ENCODE measurements at regions not wholly inside any gene's neighbourhood (a gene's known extent, or its start where the extent isn't known, plus 50 kb on each side); places are given as distances from the start of the nearest gene placed in this dataset.

DNA sequence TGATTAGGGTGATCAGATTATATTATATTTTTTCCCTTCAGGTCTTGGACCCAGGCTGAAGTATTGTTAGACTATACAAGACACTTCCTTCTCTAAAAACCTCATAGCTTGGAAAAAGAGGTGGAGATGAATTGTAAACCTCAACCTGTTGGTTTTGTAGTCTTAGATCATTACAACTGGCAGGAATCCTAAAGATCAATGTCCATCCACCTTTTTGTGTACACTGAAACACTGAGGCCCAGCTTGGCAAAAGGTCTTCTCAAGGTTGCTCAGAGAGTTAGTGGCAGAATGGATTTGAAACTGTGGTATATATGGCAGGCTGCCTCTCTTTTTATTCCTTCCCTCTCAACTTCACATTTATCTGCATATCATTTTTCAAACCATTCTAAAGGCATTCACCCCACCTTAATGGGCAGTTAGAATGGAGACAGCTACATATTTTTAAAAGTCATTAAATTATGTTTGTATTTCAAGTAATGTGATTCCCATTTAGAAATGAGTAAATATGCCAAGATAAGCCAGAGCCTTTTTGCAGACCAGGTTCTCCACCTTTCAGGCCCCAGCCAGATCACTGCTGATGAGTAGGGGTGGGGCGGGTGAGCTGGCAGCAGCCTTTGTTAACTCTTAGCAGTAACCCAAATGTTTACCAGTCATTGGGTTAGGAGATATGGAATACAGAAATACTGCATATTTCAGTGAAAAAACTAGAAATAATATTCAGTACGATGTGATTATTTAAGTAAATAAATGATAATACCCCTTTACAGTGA, 243.2 kb upstream of the F9 start:
- no peak for DNase-seq

DNA sequence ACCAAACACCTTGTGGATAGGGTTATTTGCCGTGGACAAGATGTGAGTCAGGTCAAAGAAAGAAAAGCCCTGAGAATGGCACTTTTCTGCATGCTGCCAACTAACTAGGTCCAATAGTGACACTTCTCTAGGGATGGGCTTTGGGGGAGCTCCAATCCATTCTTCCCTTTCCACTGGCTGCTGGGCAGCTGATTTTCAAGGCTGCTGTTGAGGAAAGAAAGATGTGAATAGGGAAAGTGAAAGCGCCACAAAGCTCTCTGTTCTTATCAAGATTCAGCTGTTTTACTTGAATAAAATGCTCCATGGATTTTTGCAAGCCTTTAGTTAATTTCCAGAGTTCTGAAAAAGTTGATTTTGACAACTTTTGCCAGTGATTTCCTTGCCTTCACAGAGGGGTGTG, 244.2 kb upstream of the F9 start:
- DNase-seq, result no peak

DNA sequence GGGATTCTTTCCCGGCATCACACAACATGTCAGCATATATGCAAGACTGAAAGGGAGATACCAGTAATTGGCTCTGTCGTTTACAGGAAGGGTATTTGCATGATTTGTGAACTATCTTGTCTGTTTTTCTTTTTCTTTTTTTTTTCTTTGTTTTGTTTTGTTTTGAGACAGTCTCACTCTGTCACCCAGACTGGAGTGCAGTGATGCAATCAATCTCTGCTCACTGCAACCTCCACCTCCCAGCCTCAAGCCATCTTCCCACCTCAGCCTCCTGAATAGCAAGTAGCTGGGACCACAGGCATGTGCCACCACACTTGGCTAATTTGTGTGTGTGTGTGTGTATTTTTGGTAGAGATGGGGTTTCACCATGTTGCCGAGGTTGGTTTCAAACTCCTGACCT, 262.7 kb upstream of the F9 start:
- DNase-seq, result no peak

DNA sequence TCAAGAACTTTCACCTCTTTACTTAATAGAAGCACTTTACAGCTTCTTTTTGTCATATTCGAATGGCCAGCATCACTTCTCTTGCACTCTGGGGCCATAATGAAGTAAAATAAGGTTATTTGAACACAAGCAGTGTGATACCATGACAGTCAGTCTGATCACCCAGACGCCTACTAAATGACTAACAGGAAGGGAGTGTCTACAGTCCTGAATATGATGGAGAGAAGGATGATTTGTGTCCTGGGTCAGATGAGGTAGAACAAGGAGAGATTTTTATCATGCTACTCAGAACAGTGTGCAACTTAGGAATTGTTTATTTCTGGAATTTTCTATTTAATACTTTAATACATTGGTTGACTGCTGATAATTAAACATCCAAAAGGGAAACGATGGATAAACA, 284.2 kb upstream of the F9 start:
- no peak for DNase-seq

DNA sequence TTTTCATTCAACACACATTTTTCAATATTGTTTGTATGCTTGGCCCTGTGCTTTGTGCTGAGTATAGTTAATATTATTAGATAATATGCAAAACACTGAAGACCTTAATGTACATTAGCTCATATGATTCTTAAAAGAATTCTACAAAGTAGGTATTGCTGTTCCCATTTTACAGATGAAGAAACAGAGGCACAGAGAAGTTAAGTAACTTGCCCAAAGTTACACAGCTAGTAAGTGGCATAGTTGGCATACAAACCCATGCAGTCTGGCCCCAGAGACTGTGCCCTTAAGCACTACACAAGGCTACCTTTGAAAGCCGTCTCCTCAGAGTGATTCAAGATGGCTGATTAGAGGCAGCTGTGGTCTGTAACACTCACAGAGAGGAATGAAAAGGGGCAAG, 293.4 kb upstream of the F9 start:
- no peak for DNase-seq

DNA sequence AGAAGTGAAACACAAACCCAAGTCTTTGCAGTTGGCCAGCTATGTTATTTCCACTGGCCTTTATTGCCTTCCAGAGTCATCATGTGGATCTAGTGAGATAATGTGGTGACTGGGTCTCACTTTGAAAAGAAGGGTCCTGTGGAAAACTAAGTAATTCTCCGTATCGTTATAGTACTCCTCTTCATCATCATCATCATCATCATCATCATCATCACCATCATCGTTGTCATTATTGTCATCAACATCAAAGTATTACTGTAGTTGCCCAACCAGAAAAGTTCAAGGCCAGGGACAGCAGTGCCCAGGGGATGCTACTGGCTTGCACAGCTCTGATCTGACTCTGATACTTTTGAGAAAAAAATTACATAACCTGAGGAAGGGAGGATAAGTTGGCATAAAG, 295.6 kb upstream of the F9 start:
- DNase-seq, result no peak

DNA sequence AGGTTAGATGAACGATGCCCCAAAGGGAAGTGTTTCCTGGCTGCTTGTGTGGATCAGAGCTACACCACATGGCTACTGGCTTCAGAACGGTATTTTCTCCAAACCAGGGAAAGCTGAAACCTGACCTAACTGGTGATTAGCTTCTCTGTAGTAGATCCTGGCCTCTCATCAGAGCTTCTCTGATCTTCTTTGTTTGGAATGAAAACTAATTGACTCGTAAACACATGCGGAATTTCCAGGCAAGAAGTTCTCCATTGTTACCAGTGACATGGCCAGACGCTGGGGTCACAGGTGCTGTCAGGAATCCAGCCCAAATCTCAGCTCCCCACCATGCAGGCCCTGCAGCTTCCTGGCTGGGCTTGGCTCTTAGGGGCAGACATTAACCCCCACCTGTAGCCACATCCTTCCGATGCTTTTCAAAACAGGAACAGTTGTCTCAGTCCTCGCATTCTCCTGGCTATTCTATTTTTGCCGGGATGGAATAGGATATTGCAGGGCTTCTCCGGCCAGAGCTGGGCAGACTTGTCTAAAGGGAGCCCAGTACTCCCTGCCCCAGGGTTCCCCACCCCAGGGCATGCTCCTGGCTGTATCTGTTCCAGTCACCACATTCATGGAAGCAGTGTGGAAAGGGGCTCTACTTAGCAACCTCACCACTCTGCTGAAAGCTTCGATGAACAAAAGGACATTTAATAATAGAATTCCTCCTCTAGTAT, 305.4 kb upstream of the F9 start:
- no peak for DNase-seq

DNA sequence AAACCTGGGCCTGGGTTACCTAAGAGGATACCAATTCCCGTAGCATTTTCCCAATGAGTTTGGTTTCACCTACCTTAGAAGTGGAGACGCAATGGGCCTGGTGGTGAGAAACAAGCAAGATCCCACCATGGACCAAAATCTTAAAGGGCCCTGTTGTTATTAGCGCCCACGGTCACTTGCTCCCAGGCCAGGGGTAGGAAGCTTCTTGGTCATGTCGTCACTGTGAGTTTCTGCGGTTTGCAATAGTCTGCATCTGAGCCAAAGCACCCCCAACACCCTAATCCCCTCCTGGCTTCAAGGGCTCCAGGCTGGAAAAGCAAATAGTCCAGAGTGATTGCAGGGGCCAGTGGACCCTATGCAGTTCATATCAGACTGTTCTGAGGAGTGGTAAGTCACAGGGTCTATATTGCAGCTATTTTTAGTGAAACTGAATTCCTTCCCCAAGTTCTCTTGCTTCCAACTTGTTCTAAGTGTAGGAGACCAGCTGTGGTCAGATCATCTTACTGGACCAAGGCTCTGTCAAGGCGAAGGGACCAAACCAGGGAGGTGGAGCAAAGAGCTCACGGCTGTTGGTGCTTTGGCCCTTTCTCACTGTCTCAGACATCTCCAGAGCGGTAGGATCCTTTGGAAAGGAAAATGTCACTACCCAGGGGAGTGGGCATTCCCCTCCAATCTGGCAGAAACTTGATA, 307.9 kb upstream of the F9 start:
- DNase-seq, result no peak

DNA sequence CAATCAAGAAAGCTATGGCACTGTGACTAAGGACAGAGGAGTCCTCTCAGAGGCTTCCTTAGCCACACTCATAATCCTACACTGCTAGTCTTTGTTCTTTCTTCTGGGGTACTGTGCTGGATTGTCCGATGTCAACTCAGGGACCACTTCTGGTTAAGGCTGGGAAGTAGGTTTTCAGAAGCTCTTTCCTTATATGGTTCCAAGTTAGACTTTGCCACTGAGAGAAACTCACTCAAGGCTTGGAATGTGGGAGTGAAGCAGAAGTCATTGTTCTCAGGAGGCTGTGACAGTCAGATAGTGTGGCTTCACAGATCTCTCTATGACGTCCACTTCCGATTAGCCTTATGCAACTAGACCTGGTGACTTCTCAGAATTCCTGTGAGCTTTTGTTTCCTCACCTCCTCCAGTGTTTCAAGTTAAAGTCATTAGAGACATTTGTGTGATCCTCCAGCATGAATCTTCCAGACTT, 317.3 kb upstream of the F9 start:
- no peak for DNase-seq

DNA sequence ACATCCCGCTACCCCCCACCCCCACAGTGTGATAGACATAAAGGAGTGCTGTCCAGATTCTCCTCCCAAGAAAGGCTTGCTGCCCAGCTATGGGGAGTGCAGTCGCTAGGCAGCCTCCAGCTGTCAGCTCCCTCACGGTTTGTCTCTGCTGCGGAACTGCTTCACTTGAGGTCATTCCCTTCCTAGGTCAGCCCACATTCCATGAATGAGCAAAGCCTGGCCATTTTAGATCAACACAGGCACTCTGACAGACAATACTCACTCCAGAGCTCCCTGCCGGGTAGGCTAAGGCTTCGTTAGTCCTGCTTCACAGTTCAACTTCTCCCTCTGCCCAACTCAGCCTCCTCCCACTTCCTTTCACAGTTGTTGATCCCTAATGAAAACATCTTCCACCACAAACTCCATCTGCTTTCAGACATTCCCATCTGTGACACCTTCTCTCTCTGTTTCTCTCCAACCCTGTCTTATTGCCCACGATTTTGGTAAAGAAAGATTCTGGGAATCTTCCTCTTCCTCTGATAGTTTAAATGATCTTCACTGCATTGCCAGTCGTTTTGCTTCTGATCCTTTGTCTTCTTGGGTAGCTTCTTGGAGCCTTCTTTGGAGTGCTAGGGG, 318.9 kb upstream of the F9 start:
- no peak for DNase-seq

DNA sequence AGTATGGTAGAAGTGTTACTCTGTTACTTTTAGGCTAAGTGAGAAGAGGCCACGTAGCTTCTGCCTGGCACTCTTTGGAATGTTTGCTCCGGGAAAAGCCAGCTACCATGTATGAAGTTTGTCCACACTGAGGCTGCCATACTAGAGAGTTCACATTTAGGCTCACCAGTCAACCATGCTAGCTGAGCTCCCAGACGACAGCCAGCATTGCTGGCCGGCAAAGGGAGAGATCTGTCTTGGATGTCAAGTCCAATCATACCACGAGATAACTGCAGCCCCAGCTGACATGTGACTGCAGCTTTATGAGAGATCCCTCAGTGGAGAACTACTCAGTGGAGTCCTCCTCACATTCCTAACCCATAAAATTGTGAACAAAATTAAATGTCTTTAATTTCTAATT, 321.2 kb upstream of the F9 start:
- DNase-seq, result no peak

DNA sequence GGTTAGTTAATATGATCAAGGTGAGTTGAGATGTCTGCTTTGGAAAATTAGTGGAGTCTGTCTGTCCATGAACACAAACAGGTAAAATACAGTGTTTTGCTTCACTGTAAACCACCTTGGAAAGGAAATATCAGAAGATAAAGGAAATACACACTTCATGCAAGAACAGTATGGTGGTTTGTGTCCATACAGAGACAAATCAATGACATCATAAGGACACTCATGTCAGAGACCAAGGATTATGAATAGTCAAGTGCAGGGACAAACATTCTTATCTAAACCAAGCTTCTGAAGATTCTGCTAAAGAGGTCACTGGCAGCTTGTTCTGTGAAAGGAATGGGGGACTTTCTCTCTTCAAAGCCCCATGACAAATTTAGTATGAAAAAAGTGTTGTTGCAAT, 322.9 kb upstream of the F9 start:
- no peak for DNase-seq

DNA sequence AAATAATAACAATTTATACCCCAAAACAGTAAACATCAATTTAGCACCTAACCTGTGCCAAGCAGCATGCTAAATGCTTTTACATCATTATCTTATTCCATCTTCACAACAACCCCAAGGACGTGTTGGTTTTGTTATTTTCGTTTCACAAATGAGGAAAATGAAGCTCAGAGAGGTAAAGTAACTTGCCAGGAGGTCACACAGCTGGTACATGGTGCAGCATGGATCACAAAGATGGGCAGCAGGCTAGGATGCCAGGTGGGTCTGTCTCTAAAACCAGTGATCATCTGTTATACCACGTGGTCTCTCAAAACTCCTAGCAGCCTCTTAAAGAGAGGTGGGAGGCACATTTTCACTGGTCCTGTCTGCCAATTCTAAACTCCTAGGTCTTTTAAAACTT, 323.6 kb upstream of the F9 start:
- no peak for DNase-seq

DNA sequence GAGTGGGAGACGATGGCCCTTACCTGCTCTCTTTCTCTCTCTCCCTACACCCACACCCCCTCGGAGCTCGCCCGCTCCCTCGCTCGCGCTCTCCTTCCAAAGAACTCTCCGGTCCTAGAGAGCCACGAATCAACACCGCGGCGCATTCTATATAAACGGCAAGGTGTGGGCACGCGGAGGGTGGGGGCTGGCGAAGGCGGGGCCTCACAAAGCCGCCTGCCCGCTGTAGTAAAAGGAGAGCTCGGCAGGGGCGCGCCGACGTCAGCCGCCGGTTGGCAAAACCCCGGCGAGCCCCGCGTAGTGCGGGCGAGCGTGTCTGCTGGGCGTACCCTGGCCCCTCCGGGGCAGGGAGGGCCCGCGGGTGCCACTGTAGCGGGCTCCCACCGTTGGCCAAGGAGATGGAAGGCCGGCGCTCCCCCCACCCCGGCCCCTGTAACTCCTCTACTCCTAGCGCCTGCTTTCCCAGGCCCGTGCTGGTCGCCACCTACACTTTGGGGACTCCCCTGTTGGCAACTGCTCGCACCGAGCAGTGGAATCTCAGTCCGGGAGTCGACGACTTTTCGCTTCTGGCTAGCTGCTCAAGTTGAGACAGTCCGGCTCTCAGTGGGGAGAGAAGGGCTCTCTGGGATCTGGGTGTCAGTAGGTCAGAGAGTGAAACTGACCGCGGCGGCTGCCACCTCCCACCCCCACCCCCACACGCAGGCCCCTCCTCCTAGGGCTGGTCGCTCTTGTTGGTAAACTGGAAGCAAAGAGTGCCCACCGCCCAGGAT, 325.5 kb upstream of the F9 start:
- no peak for DNase-seq

DNA sequence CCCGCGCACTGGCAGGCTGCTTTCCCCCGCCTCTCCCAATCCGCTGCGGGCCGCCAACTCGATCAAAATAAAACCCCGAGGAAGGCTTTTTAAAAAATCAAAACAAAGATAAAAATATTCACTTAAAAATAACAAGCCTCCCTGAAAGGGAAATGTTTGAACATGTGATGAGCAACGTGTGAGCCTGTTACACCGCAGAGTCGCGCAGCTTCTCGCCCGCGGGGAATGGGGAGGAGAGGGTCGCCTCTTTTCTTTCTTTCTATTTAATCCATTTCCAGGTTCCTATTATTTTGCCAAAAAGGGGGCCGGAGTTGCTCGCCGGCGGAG, 326.0 kb upstream of the F9 start:
- no peak for DNase-seq

DNA sequence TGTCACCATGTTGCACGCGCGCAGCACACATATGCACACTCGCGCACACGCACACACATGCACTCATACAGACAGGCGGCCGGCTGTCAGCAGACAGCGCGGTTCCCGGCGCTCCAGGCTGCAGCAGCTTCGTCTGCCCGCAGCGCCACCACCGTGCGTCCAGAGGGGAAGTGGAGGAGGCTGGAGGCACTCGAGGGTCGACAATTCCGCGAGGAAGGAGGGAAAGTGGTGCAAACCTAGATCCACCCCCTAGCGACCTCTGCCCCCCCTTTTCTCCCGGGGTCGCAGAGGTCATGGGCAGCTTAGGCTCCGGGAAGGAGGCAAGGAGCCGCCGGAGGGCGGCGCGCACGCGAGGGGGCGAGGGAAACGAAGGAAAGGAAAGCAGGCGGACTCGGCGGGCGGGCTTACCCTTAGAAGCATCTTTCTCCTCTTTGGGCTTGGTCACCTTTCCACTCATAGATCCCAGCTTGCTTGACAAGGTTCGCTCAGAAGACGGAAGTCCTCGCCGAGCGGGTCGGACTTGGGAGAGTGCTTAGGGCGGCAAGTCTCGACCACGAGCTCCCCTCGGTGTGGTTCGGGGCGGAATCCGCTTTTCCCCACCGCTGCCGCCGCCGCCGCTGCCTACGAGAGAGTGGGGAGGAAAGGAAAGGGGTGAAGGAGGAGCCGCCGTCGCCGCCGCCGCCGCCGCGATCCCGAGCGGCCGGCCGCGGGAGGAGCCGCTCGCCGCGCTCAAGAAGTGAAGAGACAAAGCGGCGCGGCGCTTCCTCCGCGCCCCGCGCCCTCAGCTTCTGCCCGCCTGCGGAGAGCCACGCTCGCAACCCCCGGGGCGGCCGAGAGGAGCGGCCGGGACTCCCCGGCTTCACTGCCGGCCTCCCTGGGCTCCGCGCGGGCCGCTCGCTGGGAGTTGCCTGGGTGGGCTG, 326.6 kb upstream of the F9 start:
- DNase-seq, result no peak

DNA sequence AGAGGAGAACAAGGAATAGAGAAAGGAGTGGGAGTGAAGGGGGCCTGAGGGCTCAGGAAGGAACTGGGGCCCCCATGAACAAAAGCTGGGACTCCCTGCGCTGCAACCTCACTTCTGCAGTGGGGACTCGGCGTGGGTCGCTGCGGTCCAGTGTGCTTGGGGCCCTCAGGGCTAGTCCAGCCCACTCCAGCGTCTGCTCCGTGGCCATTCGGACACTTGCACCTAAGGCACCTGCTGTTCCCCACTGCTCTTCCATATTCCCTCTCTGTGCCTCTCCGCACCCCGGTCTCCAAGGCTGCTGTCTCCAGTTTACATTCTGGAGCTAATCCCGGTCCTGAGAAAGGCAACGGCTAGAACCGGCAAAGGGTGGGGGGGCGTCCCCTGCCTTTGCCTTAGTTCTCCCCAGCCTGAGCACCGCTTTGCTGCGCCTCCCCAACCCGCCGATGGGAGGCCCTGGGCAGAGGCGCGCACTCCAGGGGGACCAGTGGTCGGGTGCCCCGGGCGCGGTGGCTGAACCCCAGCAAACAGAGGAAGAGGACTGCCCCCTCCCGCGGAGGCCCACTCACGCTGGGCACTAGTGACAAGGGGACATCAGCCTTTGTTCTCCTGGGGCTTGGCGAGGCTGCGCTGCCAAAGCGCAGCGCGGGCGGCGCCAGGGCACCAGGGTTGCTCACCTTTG, 327.7 kb upstream of the F9 start:
- no peak for DNase-seq

DNA sequence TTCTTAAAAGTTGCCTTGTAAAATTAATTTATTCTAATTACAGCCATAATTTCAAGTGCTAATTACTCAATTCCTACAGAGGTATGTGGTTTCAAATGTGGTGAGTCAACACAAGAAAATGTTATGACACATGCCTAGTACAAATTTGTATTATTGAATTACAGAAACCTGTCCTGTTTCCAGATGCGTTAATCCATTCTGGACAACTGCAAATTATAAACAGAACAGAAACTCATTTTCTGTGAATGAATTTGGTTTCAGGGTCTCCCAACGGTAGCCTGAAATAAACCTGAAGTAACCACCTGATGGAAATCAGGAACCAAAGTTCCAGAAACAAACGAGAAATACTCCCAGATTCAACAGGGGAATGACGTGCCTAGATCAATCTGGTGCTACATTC, 328.6 kb upstream of the F9 start:
- no peak for DNase-seq

DNA sequence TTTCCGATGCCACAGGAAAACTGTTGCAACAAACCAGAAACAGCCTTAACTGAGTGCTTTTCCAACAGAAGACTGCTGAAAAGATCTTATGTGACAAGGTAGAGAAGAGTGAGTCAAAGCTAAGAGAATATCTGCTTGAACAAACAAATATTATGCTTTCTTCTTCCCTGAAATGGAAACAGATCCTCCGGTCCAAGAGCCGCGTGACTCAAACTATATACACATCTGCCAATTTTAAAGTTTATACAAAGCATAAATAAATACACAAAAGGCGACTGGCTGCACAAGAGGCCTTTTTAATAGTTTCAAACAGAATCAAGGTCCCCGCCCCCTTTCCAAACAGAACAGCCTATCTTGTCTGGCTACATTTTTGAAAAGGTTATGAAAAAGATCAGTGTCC, 329.7 kb upstream of the F9 start:
- no peak for DNase-seq

DNA sequence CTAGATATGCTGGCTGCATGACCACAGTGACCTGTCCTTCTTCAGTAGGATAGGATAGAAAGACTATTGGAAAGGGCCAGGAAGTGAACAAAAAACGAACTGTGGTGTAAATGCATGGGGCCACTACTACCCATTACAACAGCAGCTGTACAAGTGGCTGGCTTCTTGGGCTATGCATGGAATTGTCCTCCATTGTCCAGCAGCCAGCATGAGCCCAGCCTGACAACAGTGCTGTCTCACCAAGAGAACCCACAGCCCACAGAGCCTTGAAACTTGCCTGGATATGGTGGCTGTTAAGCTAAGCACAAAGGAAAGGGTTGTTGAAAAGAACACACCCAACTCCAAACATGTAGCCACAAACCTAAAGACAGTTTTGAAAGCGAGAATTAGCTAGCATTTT, 330.2 kb upstream of the F9 start:
- no peak for DNase-seq

DNA sequence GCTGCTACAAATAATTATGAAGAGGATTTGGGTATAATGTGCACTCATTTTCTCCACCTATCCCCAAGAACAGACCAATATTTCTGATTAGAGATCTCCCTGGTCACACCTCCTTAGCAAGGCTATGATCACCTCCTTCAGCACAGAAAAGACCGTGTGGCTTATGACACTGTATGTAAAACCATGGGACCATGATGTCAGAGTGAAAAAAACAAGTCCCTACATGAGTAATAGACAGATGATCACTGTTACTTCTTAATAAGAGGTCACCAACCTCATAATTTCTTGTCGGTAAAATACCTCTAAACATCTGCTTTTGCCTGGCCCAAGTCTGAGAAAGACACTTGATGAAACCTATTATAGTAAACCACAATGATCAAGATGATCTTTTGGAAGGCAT, 330.6 kb upstream of the F9 start:
- no peak for DNase-seq

Data from NCI-H524 treated with DMSO at 0.1 percent for 48 hours (cell line).